ENCODE measurements at regions not wholly inside any gene's neighbourhood (a gene's known extent, or its start where the extent isn't known, plus 50 kb on each side); places are given as distances from the start of the nearest gene placed in this dataset.

DNA sequence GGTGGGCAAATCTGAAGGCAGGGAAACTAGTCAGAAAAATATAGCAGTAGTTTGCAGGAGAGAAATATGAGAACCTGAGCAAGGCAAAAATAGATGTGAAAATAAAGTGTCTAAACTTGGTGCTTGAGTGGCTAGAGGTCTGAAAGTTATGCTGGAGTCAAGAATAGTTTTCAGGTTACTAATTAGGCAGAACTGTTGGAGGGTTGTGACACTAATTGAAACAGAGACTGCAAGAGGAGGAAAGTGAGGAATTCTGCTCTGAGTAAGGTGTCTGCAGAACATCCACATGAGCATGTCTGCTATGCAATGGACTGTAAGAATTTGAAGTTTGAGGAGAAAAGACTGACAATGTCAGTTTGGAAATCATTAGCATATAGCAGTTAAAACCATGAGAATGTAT, 444.0 kb upstream of the LRRTM1 start:
- DNase-seq (ENCODE audit: low spot score): peak; percentile 3
- in situ Hi-C loops (cut with MboI; ENCODE audit: low pct_unique_long_range_greater_than_20kb, low sequenced_read_pairs, unreplicated experiment): no loop called here
- TF ChIP-seq, protein P1, sequence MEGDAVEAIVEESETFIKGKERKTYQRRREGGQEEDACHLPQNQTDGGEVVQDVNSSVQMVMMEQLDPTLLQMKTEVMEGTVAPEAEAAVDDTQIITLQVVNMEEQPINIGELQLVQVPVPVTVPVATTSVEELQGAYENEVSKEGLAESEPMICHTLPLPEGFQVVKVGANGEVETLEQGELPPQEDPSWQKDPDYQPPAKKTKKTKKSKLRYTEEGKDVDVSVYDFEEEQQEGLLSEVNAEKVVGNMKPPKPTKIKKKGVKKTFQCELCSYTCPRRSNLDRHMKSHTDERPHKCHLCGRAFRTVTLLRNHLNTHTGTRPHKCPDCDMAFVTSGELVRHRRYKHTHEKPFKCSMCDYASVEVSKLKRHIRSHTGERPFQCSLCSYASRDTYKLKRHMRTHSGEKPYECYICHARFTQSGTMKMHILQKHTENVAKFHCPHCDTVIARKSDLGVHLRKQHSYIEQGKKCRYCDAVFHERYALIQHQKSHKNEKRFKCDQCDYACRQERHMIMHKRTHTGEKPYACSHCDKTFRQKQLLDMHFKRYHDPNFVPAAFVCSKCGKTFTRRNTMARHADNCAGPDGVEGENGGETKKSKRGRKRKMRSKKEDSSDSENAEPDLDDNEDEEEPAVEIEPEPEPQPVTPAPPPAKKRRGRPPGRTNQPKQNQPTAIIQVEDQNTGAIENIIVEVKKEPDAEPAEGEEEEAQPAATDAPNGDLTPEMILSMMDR (IDR thresholded peaks at IDR 0.05; ENCODE audit: extremely low read depth, insufficient read depth, missing control alignments): no peak

DNA sequence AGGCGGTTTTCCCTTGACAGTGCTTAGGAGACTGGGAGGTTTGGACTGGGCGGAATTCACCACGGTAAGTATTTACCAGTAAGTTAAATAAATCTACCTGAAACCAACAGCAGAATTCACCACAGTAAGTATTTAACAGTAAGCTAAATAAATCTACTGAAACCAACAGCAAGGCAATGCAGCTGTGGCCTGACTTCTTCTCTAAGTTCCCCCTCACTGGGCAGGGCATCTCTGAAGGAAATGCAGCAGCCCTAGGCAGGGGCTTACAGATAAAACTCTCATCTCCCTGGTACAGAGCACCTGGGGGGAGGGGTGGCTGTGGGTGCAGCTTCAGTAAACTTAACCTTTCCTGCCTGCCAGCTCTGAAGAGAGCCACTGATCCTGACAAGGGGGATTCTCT, 432.5 kb upstream of the LRRTM1 start:
- no peak for DNase-seq (ENCODE audit: low spot score)
- in situ Hi-C loops (cut with MboI; ENCODE audit: low pct_unique_long_range_greater_than_20kb, low sequenced_read_pairs, unreplicated experiment): no loop called here
- TF ChIP-seq, protein P1 (IDR thresholded peaks at IDR 0.05; ENCODE audit: extremely low read depth, insufficient read depth, missing control alignments): no peak

DNA sequence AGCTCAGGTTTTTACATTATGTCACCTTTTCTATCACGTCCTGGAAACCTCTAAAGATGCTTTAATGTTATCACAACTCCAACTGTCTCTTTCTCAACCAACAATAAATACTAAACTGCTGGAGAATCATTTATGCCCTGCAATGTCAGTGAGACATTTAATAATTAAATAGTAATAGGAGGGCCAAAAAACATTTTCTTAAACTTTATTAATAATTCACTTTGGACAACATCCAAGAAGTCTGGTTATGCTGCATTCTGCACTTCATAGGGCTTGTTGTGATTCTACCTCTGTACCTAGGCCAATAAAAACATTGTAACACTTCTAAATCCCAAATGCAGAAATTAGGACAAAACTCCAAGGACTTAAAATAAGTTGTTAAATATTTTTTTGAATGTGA, 420.4 kb upstream of the LRRTM1 start:
- TF ChIP-seq, protein P1 (IDR thresholded peaks at IDR 0.05; ENCODE audit: extremely low read depth, insufficient read depth, missing control alignments): no peak
- in situ Hi-C loops (cut with MboI; ENCODE audit: low pct_unique_long_range_greater_than_20kb, low sequenced_read_pairs, unreplicated experiment): no loop called here
- no peak for DNase-seq (ENCODE audit: low spot score)

DNA sequence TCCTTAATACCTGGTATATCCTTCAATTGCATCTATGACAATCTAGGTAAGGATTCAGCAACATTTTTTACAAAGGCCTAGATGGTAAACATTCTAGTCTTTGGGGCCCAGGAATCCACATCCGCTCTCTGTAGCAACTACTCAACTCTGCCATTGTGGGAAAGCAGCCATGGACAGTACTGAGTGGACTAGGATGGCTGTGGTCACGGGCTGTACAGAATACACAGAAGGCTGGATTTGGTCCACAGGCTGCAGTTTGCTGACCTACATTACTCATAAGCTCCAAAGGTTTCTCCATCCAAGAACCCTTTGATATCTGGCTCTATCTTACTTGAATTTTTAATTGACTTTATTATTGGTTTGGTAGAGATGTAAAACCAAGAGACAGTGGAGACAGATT, 418.3 kb upstream of the LRRTM1 start:
- TF ChIP-seq, protein P1 (IDR thresholded peaks at IDR 0.05; ENCODE audit: extremely low read depth, insufficient read depth, missing control alignments): no peak
- in situ Hi-C loops (cut with MboI; ENCODE audit: low pct_unique_long_range_greater_than_20kb, low sequenced_read_pairs, unreplicated experiment): no loop called here
- DNase-seq (ENCODE audit: low spot score): no peak

DNA sequence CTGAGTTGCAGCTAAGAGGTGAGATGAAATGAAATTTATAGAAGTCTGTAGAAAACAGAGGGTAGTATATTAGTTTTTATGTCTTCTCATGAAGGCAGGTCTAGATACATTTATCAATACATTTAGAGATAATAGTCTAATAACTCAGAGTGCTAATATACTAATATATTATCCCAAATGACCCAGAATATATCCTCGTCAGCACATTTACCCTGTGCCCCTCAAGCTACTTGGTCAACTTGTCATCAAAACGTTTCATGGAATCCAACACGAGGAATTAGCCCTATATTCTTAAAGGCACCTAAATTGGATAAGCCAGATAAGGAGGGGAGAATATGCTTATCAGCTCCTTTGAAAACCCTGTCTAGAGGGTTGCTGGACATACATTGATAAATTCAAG, 415.1 kb upstream of the LRRTM1 start:
- TF ChIP-seq, protein P1 (IDR thresholded peaks at IDR 0.05; ENCODE audit: extremely low read depth, insufficient read depth, missing control alignments): no peak

DNA sequence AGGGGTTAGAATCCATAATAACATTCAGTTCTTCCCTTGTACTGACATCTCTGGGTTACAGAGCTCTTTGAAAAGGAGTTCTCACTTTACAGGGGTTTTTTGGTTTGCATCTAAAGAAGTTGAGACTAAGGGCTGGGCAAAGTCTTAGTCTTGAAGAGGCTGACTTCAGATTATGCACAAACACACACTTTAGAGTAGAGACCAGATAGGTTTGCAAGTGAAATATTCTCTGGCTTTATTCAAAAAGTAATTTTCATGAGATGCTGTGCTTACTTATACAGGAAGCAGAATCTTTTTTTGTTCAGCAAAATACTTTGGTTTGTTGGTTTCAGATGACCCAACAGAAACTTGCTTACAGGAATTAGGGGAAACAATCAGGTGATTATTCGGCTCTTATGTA, 410.9 kb upstream of the LRRTM1 start:
- in situ Hi-C loops (cut with MboI; ENCODE audit: low pct_unique_long_range_greater_than_20kb, low sequenced_read_pairs, unreplicated experiment): no loop called here
- TF ChIP-seq, protein P1 (IDR thresholded peaks at IDR 0.05; ENCODE audit: extremely low read depth, insufficient read depth, missing control alignments): no peak
- no peak for DNase-seq (ENCODE audit: low spot score)

More for the DNA sequence above, 415.1 kb upstream of the LRRTM1 start:
- in situ Hi-C loops (cut with MboI; ENCODE audit: low pct_unique_long_range_greater_than_20kb, low sequenced_read_pairs, unreplicated experiment): no loop called here
- no peak for DNase-seq (ENCODE audit: low spot score)

DNA sequence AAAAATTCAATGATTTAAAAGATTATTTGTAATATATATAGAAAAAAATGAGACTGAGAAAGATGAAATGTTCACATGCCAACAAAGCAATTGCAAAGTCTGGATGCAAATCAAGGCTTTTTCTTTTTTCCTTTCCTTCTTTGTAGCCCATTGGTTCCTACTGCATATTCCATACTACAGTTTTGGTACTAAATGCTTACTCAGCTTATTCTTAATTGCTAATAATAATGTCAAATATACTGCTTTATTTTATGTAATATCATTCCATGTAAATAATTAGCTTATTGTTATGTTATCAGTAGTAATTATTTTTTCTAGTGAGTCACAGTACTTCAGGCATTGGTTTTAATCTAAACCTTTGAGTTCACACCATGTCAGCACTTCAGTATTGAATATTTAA, 407.4 kb upstream of the LRRTM1 start:
- in situ Hi-C loops (cut with MboI; ENCODE audit: low pct_unique_long_range_greater_than_20kb, low sequenced_read_pairs, unreplicated experiment): no loop called here
- TF ChIP-seq, protein P1 (IDR thresholded peaks at IDR 0.05; ENCODE audit: extremely low read depth, insufficient read depth, missing control alignments): no peak
- no peak for DNase-seq (ENCODE audit: low spot score)

All from GM13977 (cell line).